ENCODE measurements at regions not wholly inside any gene's neighbourhood (a gene's known extent, or its start where the extent isn't known, plus 50 kb on each side); places are given as distances from the start of the nearest gene placed in this dataset.

- TF ChIP-seq CTCF (IDR thresholded peaks at IDR 0.05): no peak
- H3K9me3 ChIP-seq: no peaks in the 10 kb centered on the region
- no peak for DNase-seq
- ATAC-seq: no peak
- H3K4me1 ChIP-seq (ENCODE audit: low read depth): no peaks in the 10 kb centered on the region
- no peak overlapping the region for H3K4me3 ChIP-seq
- intact Hi-C loops (cut with DNase I, micrococcal nuclease): no loop called here
- no peaks in the 10 kb centered on the region for H3K36me3 ChIP-seq (ENCODE audit: low read depth)
Measured at GRCh38 chr21:25506261-25506660, 101.0 kb downstream of the MRPL39 start.

GRCh38 chr21:25503981-25504380 is 103.3 kb downstream of the MRPL39 start:
- ATAC-seq: no peak
- intact Hi-C loops (cut with DNase I, micrococcal nuclease): no loop called here
- no peak for DNase-seq
- TF ChIP-seq CTCF (IDR thresholded peaks at IDR 0.05): no peak
- Histone ChIP-seq H3K4me3 (no peak overlapping the region), H3K4me1 (ENCODE audit: low read depth) (no peaks in the 10 kb centered on the region), H3K9me3 (no peaks in the 10 kb centered on the region), H3K36me3 (ENCODE audit: low read depth) (no peaks in the 10 kb centered on the region)

- H3K4me1 ChIP-seq (ENCODE audit: low read depth): no peaks in the 10 kb centered on the region
- H3K4me3 ChIP-seq: no peak overlapping the region
- ATAC-seq: peak; percentile 22
- TF ChIP-seq CTCF (IDR thresholded peaks at IDR 0.05): no peak
- intact Hi-C loops (cut with DNase I, micrococcal nuclease): no loop called here
- H3K36me3 ChIP-seq (ENCODE audit: low read depth): no peaks in the 10 kb centered on the region
- H3K9me3 ChIP-seq: no peaks in the 10 kb centered on the region
- DNase-seq: peak in 1 of 3 donors; percentile 9
Measured at GRCh38 chr21:25501996-25502665, 105.2 kb downstream of the MRPL39 start.

GRCh38 chr21:25501462-25501861 is 105.8 kb downstream of the MRPL39 start:
- no peak for TF ChIP-seq CTCF (IDR thresholded peaks at IDR 0.05)
- H3K4me1 ChIP-seq (ENCODE audit: low read depth): no peaks in the 10 kb centered on the region
- H3K4me3 ChIP-seq: no peak overlapping the region
- no peak for DNase-seq
- intact Hi-C loops (cut with DNase I, micrococcal nuclease): no loop called here
- ATAC-seq: no peak
- no peaks in the 10 kb centered on the region for H3K36me3 ChIP-seq (ENCODE audit: low read depth)
- H3K9me3 ChIP-seq: no peaks in the 10 kb centered on the region

GRCh38 chr21:25500598-25500997 is 106.7 kb downstream of the MRPL39 start:
- DNase-seq: no peak
- Histone ChIP-seq H3K9me3 (no peaks in the 10 kb centered on the region), H3K4me3 (no peak overlapping the region), H3K4me1 (ENCODE audit: low read depth) (no peaks in the 10 kb centered on the region), H3K36me3 (ENCODE audit: low read depth) (no peaks in the 10 kb centered on the region)
- intact Hi-C loops (cut with DNase I, micrococcal nuclease): no loop called here
- ATAC-seq: no peak
- TF ChIP-seq CTCF (IDR thresholded peaks at IDR 0.05): no peak

Measured in mucosa of descending colon (tissue), 3 donors.